Activated T-helper 9 cell treated with anti-CD3 and anti-CD28 coated beads, Interleukin-2, amount 50 U/mL, for 16 hours (primary cell): ENCODE measurements at regions not wholly inside any gene's neighbourhood (a gene's known extent, or its start where the extent isn't known, plus 50 kb on each side); places are given as distances from the start of the nearest gene placed in this dataset.
"Not testable (repeated sequence)": the region's sequence is repeated elsewhere in the genome, so short reads cannot be mapped to it uniquely, and the experiment has no call there.

Source experiments
- DNase-seq: peaks from one replicate; pipeline ENCODE4 v3.0.0-alpha.2; 2020; ENCODE audit warnings: low read depth

DNA sequence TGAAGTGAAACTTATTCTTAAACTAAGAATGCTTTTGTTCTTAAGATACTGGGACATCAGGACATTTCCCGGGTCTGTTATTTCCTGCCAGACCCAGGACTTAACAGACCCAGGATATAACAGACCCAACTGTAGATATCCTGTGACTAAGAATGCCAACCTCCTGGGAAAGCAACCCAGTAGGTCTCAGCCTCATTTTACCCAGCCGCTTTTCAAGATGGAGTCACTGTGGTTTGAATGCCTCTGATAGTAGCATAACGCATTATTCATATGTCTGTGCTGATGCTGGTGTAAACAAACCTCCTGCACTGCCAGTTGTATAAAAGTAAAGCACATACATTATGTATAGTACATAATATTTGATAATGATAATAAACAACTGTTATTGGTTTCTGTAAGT is 185.8 kb upstream of the GPRIN3 start:
- no peak for DNase-seq

DNA sequence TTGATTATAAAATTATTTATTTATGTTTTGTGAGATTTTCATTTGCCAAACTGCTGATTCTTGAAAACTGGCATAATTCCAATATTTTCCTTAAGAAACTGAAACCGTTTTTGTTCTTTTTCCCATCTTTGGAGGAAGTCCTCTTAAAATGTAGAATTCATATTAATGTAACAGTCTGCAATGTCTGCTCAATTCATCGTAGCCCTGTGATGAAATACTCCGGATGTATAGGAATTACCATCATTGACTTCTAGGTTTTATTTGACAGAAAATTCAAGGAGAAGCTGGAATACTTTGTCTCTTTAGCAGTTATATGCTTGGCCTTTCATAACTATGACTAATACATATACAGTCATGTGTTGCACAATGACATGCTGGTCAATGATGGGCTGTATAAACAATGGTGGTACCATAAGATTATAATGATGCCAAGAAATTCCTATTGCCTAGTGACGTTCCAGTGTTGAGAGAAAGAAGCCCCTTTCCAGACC is 185.0 kb upstream of the GPRIN3 start:
- no peak for DNase-seq

DNA sequence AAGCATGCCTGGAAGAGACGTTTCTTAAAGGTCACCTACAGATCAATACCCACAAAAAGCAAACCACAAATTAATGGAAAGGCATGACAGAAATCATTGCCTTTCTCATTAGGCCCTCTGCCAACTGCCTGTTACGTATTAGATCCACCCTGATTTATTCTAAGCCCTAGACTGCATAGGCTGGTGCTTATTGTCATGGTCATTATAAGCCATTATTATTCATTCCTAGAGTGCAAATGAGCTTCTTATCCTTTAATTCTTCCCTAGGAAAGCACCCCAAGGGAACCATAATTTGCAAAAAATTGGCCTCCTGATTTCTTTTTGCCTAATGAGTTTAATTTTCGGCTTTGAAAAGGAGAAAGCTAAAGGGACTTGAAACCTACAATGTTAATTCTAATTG is 184.2 kb upstream of the GPRIN3 start:
- no peak for DNase-seq

DNA sequence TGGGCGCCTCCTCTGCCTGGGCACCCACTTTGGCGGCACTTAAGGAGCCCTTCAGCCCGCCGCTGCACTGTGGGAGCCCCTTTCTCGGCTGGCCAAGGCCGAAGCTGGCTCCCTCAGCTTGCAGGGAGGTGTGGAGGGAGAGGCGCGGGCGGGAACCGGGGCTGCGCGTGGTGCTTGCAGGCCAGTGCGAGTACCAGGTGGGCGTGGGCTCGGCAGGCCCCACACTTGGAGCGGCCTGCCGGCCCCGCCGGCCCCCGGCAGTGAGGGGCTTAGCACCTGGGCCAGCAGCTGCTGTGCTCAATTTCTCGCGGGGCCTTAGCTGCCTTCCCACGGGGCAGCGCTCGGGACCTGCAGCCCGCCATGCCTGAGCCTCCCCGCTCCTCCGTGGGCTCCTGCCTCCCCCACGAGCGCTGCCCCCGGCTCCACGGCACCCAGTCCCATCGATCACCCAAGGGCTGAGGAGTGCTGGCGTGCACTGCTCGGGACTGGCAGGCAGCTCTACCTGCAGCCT is 182.4 kb upstream of the GPRIN3 start:
- DNase-seq = not testable (repeated sequence)

DNA sequence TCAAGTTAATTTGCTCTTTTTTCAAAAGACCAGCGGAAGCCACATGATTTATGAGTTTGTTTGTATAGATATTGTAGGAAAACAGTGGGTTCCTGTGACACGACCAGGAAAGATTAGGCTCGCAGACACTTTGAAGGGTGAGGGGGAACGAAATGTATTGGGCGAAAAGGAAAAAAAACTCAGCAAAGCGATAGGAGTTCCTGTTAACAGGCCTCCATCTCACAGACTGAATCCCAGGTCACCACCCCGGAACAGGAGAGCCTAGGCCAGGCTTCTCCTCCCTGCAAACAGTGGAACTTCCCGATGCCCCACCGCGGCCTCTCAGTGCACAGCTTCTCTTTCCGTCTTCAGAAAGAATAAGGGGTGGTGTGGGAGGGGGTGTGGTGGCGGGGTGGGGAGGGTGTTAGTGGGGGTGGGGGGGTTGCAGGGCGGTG is 181.8 kb upstream of the GPRIN3 start:
- no peak for DNase-seq

DNA sequence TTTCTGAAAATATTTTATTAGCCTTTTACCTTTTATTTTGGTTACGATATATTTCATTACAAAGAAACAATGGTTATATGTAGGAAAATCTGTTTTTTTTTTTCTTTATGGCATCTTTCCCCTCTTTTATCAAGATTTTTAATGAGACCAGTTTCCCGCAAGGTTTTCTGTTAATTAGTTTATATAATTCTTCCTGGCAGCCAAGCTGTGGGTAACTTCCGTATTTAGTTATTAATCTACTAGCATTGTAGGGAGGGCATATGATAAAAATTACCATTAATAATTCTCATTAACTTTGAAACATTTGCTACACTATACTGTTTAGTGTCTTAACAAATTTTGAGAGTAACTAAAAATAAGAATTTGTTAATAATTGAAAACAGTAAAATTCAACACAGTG is 181.1 kb upstream of the GPRIN3 start:
- DNase-seq = no peak

DNA sequence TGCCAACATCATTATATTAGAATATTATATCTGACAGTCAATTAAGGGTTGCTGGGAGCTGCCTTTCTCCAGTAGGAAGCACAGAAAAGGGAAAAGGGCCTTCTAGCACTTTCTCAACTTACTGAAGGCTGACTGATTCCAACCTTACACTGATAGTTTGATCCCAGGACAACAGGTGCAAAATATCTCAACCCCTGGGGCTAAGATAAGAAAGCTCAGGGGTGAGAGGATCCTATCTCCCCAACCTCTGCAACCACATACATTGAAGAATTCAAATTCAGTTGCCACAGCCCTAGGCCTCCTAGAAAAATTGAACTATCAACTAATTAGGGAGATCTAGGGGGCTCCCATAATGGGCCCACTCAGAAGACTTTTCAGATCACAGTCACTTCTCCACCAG is 179.1 kb upstream of the GPRIN3 start:
- DNase-seq = no peak

DNA sequence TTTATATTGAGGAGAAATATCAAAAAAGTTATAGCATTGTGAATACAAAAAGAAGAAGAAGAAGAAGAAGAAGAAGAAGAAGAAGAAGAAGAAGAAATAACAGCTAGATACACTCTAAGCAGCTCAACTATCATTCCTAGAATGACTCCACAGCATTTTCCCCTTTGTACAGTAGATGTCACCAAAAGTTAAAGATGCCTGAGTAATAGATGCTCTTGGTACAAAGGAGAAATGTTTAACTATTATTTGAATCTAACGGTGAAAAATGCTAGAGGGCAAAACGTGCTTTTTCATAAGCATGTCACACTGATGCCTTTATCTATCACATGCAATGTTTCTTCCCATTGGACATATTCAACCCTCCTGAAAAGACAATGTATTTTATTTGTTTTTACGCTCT is 178.4 kb upstream of the GPRIN3 start:
- DNase-seq = no peak

DNA sequence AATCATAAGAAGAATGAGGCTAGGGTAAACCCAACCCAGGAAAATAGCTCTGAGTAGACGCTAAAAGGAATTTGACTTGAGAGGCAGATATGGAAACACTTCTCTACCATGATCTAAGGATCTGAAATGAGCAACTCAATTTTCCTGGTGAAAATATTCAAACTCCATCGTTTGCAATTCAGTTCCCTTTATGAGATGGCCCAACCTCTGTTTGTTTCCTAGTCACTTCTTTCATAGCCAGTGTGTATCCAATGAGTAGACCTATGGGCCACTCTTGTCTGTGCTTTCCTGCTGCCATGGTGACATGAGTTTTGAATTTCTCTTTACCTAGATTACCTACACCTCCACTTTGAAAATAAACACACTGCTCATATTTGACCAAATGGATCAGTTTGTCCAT is 176.2 kb upstream of the GPRIN3 start:
- DNase-seq = no peak

DNA sequence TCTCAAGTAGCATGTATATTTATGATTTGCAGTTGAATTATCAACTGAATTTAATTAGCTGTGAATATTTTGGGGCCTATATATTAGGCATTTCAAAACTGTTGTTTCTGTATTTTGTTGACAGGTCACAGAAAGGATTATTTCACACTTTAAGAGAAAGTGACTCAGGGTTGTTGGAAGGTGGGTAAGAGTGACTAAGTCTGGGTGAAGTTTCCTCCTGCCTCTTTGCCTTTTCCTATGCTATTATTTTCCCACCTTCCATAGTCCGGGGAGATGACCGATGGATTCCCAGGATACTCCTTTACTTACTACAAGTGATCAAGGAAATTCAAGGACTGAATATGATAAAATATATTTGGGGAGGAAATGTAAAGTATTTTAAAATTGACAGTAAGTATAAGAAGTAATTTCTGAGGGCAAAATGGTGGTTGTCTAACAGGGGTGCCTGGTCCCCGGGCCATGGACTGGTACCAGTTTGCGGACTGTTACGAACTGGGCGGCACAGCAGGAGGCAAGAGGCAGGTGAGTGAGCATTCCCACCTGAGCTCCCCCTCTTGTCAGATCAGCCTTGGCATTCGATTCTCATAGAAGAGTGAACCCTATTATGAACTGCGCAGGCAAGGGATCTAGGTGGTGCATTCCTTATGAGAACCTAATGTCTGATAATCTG is 175.5 kb upstream of the GPRIN3 start:
- no peak for DNase-seq

DNA sequence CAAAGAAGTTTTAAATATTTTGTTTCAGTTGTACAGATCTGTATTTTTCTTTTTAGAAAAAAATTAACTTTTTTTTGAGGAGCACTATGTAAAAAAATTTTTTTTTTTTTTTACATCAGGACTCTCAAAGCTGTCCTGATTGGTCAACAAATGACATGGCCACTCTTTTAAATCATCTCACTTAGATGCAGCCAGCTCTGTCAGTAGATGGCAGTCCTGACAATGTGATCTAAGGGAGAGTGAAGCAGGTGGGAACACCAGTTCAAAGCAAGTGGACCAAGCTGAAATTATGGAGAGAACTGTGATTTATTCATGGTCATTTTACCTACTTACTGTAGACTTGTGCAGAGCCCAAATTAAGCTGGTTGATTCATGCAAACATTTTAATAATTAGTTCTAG is 174.7 kb upstream of the GPRIN3 start:
- no peak for DNase-seq

DNA sequence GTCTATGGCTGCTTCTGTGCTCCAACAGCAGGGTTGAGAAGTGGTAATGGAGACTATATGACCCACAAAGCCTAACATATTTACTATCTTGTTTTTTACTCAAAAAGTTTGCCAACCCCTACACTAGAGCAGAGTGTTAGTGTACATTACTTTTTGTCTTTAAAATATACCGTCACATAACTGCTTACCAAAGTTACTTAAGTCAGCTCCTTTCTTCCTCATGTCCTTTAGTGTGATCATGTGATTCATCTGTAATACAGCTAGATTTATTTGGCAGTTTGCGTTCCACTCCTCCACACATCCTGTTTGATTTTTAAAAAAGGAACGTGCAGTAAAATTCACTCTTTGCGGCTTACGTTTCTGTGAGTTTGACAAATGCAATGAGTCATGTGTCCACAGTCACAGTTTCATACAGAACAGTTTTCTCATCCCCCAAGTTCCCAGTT is 162.4 kb upstream of the GPRIN3 start:
- DNase-seq = no peak

DNA sequence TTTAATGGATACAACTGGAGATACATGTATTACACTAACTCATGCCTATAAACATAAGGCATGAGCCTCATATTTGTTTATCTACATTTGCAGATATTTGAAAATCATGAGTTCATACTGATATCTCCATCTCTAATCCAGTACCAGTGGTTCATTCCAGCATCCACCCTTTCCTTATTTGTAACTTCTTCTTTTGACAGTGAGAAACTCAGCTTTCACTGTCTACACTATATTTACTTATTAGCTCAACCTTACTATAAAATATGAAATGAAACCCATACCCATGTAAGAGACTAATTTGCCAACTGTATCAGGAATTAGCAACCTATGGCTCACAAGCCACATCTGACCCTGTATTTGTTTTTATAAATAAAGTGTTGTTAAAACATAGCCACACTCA is 161.9 kb upstream of the GPRIN3 start:
- no peak for DNase-seq

DNA sequence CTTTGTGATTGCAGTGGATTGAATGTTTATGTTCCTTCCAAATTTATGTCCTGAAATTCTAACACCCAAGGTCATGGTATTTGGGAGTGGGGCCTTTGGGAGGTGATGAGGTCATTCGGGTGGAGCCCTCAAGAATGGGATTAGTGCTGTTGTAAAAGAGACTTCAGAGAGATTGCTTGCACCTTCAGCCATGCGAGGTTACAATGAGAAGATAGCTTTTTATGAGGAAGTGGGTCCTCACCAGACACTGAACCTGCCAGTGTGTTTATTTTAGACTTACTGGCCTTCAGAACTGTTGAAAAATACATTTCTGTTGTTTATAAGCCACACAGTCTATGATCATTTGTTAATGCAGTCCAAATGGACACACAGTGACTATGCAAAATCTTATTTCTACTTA is 161.0 kb upstream of the GPRIN3 start:
- no peak for DNase-seq

DNA sequence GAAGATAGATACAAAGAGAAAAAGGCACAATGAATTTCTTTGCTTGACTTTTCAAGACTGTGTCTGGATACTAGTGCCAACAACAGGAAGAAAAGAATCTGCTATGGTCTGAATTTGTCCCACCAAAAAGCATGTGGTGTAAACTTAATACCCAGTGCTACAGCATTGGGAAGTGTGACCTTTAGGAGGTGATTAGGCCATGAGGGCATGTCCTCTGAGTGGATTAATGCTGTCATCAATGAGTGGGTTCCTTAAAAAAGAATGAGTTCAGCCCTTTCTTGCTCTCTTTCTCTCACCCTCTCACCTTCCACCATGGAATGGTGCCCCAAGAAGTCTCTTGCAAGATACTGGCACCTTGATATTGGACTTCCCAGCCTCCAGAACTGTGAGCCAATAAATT is 155.7 kb upstream of the GPRIN3 start:
- no peak for DNase-seq

DNA sequence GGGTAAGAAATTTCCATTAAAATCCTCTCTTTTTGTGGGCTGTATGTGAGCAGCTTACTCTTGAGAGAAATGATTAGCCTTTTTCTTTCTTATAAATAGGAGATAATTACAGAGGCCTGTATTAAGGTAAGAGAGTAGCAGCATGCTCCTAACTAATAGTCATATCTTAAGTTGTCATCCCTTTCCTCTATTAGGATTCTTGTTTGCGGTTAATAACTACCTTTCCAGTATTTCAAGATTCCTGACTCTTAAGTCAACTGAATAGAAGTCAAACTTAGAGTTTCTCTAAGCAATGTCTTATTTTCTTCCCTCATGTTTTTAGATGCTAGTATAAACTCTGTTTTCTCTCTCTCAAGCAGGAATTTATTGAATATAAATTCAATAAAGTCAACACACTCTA is 139.9 kb upstream of the GPRIN3 start:
- no peak for DNase-seq

DNA sequence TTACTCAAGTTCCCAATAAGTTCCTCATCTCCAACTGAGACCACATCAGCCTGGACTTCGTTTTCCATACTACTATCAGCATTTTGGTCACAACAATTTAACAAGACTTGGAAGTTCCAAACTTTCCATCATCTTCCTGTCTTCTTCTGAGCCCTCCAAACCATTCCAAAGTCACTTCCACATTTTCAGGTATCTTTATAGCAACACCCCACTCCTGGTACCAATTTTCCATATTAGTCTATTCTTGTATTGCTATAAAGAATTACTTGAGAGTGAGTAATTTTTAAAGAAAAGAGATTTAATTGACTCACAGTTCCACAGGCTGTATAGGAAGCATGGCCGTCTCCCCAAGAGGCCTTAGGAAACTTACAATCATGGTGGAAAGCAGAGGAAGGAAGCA is 138.6 kb upstream of the GPRIN3 start:
- no peak for DNase-seq

DNA sequence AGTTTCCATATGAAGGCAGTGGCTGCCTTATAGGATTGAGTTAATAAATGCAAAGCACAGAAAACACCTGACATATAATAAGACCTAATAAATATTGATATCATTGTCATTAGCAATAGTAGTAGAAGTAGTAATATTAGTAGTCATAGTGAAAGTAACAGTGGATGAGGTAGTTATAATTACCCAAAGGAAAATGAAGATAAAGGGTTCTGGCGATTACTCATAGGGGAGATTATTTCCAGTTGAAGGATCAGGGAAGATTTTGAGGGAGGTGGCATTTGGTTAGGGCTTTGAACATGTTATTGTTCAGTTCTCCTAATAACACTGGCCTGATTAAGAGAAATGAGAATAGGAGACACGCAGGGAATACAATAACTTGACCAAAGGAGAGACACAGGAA is 131.9 kb upstream of the GPRIN3 start:
- DNase-seq = no peak

DNA sequence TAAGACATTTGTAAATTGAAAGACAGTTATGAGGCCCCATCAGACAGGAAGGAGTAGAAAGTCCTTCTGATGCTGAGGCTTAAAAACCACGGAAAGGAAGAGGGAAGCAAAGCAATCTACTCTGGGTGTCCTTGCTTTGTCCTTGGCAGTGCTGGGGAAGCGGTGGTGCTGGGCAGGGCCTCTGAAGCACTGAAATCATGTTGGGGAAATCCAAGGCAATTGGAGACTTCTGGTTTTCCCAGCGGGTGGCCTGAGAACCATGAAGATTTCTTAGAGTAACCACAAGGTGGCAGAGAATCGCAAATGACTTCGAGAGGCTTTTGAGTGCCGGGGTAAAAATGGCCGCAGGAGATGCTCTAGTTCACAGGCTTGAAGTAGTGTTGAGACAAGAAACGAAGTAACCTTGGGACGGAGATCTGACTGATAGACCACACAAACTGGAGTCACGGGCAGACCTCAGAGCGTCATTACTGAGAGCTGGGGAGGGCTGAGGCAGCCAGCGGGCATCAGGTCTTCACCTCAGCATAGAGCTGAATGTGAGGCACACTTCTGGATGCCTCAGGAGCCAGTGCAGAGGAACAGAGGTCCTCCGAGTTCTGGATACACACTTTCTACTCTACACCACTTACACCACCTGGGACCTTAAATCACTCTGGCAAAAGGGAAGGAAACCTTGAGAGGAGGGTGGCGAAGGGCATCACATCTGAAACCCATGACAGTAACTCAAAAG is 130.7 kb upstream of the GPRIN3 start:
- DNase-seq = peak; percentile 23

DNA sequence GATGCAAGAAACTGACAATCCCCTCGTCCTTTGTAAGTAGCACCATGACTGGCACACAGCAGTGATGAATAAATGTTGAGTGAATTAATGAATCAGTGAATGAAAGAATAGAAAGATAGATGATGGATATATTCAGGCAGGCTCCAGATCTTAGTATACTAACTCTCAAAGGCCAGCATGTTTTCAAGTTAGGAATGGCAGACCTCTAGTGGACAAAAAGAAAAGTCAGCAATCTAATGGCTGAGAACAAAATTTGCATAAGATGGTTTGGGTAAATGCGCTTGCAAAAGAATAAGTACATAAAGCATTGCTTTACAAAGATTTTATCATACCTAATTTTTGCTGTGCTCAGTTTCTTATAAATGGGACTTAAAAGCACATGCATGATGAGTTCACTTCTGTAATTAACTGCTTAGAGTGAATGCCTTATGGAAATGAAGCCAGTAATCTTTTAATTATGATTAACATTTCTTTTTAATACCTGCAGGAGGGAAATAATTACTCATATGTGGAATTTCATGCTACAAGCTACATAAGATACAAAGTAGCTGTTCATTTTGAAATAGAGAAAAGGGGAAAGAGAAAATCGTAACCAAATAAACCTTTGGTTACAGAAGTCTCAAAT is 126.9 kb upstream of the GPRIN3 start:
- no peak for DNase-seq

DNA sequence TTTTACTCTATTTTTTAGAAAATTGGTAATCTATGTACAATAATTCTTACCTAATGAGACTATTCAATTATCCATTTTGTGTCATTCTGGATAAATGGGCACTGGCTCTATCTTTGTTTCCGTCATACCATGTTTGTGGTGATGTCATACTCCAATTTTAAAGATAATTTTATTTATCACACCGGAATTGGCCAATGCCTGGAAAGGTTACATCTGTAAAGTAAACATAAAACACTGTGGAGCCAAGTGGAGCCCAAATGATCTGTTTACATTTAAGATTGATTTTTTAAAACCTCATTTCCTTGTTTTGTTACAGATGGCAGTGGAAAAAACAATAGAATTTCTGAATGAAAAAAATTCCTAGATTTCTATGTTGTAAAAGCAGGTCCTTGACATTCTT is 120.2 kb upstream of the GPRIN3 start:
- no peak for DNase-seq

DNA sequence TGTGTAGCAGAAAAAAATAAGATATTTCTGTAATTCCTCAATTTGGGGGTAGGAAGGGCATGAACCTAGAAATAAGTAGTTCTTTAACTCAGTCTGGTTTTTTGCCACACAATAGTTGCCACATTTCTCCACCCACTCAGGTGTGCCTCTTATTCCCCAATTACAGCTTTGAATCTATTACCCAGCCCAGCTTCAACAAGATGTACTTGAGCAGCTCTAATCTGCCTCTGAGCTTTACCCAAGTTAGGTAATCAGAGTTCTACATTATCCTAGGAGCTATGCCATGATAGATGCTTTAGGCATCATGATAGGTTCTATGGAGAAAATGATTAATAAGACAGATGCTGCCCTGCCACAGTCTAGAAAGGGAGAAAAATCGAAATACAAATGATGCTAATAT is 117.4 kb upstream of the GPRIN3 start:
- DNase-seq = no peak

DNA sequence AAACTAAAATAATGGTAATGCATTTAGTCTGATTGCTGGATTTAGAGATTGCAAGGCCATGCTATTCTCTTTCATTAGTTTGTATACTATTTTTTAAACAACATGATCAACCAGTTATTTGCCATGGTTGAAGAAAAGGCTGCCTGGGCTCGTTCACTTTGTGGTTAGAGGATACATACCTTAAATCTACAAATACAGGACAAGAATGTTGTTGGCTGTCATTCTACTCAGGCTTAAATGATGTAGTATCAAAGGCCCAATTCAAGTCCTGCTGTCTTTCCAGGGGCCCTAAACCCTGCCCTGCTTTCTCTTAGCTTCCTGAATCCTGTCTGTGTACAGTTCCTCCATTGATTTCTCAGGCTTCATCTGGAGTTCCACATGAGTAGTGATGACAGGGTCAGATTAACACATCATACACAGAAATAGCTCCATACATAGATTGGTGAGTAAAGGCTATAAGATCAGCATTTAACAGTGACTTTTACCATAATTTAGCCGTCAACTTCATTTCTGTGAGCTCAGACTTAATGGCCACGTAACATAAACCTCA is 114.9 kb upstream of the GPRIN3 start:
- no peak for DNase-seq
